ENCODE measurements at regions not wholly inside any gene's neighbourhood (a gene's known extent, or its start where the extent isn't known, plus 50 kb on each side); places are given as distances from the start of the nearest gene placed in this dataset.

DNA sequence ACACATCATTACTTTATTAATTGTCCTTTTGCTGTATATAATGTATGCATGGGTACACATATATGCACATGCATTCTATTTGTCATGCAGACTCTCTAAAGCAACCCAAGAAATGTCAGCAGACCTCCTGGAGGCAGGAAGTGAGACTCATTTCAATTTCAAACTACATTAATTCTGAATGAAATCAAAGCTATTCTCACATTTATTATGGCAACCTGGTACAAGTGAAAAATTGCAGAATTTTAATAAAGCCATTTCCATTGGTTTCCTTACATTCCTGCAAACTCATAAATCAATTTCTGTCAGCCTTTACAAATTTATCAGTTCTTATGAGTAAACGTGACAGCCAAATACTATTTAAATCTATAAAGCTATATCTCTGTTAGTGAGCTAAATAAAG, 430.4 kb upstream of the NUDT12 start:
- H3K27me3 ChIP-seq (ENCODE audit: control insufficient read depth in 2 of 2, insufficient read depth in 2 of 2, low read length in 2 of 2), result no peaks in the 10 kb centered on the region
- FAIRE-seq (no peak), DNase-seq (ENCODE audit: low read depth, low spot score) (no peak)
- no peak overlapping the region for H3K9ac ChIP-seq (replicated peaks; ENCODE audit: extremely low read depth, insufficient read depth, low read length)
- no peak for TF ChIP-seq MYC (IDR thresholded peaks at IDR 0.05; ENCODE audit: low read depth, low read length)
- BruUV-seq (replicated peaks), result no TSS peak
- no peak overlapping the region for H3K4me3 ChIP-seq (replicated peaks in 1 of 3; ENCODE audit: insufficient read depth in 1 of 3, low read depth in 1 of 3, low read length in 3 of 3)
- no peaks in the 10 kb centered on the region for H3K36me3 ChIP-seq (ENCODE audit: control insufficient read depth in 2 of 2, extremely low read depth in 1 of 2, insufficient read depth in 2 of 2, low read length in 2 of 2)
- no peaks in the 10 kb centered on the region for H3K4me1 ChIP-seq (ENCODE audit: control insufficient read depth, extremely low read depth, insufficient read depth, low read length)
- no peaks in the 10 kb centered on the region for H4K20me1 ChIP-seq (replicated peaks; ENCODE audit: control insufficient read depth, extremely low read depth, insufficient read depth, low read length)
- H3K79me2 ChIP-seq (ENCODE audit: control insufficient read depth, insufficient read depth, low read length), result no peaks in the 10 kb centered on the region
- intact Hi-C loops (cut with micrococcal nuclease), result no loop called here
- H3K9me3 ChIP-seq (replicated peaks; ENCODE audit: control insufficient read depth, insufficient read depth, low read length), result no peaks in the 10 kb centered on the region
- dilution Hi-C loops (cut with MboI; ENCODE audit: extremely low pct_ligation_motif_present, low sequenced_read_pairs), result no loop called here
- no peaks in the 10 kb centered on the region for H3K9me1 ChIP-seq (replicated peaks; ENCODE audit: control insufficient read depth, extremely low read depth, insufficient read depth, low read length)
- no peak overlapping the region for H2AFZ ChIP-seq (ENCODE audit: low read depth, low read length)
- CTCF ChIA-PET, result no interaction called here
- H3K27ac ChIP-seq (ENCODE audit: insufficient read depth, low read depth, low read length), result no peak overlapping the region
- H3K4me2 ChIP-seq (ENCODE audit: insufficient read depth, low read length), result no peak overlapping the region
- POLR2A ChIA-PET, result no interaction called here

DNA sequence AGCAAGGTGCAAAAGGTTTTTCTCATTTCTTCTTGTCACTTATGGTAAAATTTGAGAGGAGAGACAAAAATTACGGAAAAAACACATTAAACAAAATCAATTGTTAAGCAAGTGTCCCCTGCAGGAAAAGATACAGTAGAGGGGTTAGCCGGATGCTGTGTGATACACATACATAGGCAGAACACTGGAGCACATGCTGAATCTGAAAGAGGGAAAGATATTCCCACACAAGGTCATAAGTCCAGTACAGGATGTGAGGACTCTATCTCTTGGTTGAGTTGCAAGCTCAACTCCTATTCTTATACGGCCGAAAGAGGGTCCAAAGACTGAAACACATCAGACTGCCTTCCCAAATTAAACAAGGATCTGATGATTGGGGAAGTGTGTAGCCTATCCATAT, 427.5 kb upstream of the NUDT12 start:
- dilution Hi-C loops (cut with MboI; ENCODE audit: extremely low pct_ligation_motif_present, low sequenced_read_pairs), result no loop called here

More for the DNA sequence above, 427.5 kb upstream of the NUDT12 start:
- no peak overlapping the region for H2AFZ ChIP-seq (ENCODE audit: low read depth, low read length)
- no peak overlapping the region for H3K27ac ChIP-seq (ENCODE audit: insufficient read depth, low read depth, low read length)
- no peak overlapping the region for H3K9ac ChIP-seq (replicated peaks; ENCODE audit: extremely low read depth, insufficient read depth, low read length)
- H3K4me3 ChIP-seq (replicated peaks in 1 of 3; ENCODE audit: insufficient read depth in 1 of 3, low read depth in 1 of 3, low read length in 3 of 3), result no peak overlapping the region
- FAIRE-seq (no peak), DNase-seq (ENCODE audit: low read depth, low spot score) (no peak)
- no peaks in the 10 kb centered on the region for H4K20me1 ChIP-seq (replicated peaks; ENCODE audit: control insufficient read depth, extremely low read depth, insufficient read depth, low read length)
- no peaks in the 10 kb centered on the region for H3K9me3 ChIP-seq (replicated peaks; ENCODE audit: control insufficient read depth, insufficient read depth, low read length)
- ChIA-PET POLR2A (no interaction called here), CTCF (no interaction called here)
- no peak for TF ChIP-seq POLR2AphosphoS5 (IDR thresholded peaks at IDR 0.05; ENCODE audit: insufficient read depth, low read depth, low read length)
- no peak for TF ChIP-seq FOS (IDR thresholded peaks at IDR 0.05; ENCODE audit: borderline replicate concordance, insufficient read depth, low read length)
- TF ChIP-seq MYC (IDR thresholded peaks at IDR 0.05; ENCODE audit: low read depth, low read length), result no peak
- no peak for TF ChIP-seq GATA2 (IDR thresholded peaks at IDR 0.05; ENCODE audit: insufficient read depth, insufficient read length, low read depth, low read length)
- TF ChIP-seq, protein P1, sequence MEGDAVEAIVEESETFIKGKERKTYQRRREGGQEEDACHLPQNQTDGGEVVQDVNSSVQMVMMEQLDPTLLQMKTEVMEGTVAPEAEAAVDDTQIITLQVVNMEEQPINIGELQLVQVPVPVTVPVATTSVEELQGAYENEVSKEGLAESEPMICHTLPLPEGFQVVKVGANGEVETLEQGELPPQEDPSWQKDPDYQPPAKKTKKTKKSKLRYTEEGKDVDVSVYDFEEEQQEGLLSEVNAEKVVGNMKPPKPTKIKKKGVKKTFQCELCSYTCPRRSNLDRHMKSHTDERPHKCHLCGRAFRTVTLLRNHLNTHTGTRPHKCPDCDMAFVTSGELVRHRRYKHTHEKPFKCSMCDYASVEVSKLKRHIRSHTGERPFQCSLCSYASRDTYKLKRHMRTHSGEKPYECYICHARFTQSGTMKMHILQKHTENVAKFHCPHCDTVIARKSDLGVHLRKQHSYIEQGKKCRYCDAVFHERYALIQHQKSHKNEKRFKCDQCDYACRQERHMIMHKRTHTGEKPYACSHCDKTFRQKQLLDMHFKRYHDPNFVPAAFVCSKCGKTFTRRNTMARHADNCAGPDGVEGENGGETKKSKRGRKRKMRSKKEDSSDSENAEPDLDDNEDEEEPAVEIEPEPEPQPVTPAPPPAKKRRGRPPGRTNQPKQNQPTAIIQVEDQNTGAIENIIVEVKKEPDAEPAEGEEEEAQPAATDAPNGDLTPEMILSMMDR (IDR thresholded peaks at IDR 0.05; ENCODE audit: extremely low read depth in 1 of 2, insufficient read depth in 1 of 2, low read depth in 1 of 2, low read length in 2 of 2), result no peak
- H3K36me3 ChIP-seq (ENCODE audit: control insufficient read depth in 2 of 2, extremely low read depth in 1 of 2, insufficient read depth in 2 of 2, low read length in 2 of 2), result no peaks in the 10 kb centered on the region
- no peaks in the 10 kb centered on the region for H3K27me3 ChIP-seq (ENCODE audit: control insufficient read depth in 2 of 2, insufficient read depth in 2 of 2, low read length in 2 of 2)
- H3K4me1 ChIP-seq (ENCODE audit: control insufficient read depth, extremely low read depth, insufficient read depth, low read length), result no peaks in the 10 kb centered on the region
- no peaks in the 10 kb centered on the region for H3K79me2 ChIP-seq (ENCODE audit: control insufficient read depth, insufficient read depth, low read length)
- no TSS peak for BruUV-seq (replicated peaks)
- intact Hi-C loops (cut with micrococcal nuclease), result no loop called here
- no peak overlapping the region for H3K4me2 ChIP-seq (ENCODE audit: insufficient read depth, low read length)
- no peaks in the 10 kb centered on the region for H3K9me1 ChIP-seq (replicated peaks; ENCODE audit: control insufficient read depth, extremely low read depth, insufficient read depth, low read length)

Measured in endothelial cell of umbilical vein (primary cell).